ENCODE measurements at regions not wholly inside any gene's neighbourhood (a gene's known extent, or its start where the extent isn't known, plus 50 kb on each side); places are given as distances from the start of the nearest gene placed in this dataset.

DNA sequence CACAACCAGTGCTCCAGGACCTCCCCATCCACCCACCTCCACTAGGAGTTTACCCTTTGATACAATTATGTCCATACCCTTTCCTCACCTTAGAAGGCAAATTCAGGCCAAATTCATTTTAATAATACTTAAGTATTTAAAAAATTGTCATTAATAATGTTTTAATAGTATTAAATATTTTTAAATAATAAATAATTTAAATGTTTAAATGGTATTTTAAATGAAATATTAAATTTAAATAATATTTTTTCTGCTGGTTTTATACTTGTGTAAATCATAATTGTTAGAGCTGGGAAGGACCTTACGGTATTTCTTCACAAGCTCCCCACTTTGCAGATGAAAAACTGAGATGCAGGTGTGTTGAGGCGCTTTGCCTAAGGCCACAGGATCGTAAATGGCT, 67.8 kb downstream of the NRN1 start:
- Histone ChIP-seq H3K4me1 (ENCODE audit: insufficient read depth) (no peaks in the 10 kb centered on the region), H3K9me3 (no peaks in the 10 kb centered on the region), H3K4me3 (no peak overlapping the region), H3K36me3 (no peaks in the 10 kb centered on the region), H3K27ac (no peak overlapping the region), H3K27me3 (no peaks in the 10 kb centered on the region)
- WGBS, 3 donors: 91 to 97% (median 96%) methylated on average over 3 of the region's 3 CpGs
- intact Hi-C loops (cut with DNase I): no loop called here
- TF ChIP-seq EP300 (IDR thresholded peaks at IDR 0.05): no peak
- no peak for TF ChIP-seq POLR2A (IDR thresholded peaks at IDR 0.05)
- TF ChIP-seq, protein P1, sequence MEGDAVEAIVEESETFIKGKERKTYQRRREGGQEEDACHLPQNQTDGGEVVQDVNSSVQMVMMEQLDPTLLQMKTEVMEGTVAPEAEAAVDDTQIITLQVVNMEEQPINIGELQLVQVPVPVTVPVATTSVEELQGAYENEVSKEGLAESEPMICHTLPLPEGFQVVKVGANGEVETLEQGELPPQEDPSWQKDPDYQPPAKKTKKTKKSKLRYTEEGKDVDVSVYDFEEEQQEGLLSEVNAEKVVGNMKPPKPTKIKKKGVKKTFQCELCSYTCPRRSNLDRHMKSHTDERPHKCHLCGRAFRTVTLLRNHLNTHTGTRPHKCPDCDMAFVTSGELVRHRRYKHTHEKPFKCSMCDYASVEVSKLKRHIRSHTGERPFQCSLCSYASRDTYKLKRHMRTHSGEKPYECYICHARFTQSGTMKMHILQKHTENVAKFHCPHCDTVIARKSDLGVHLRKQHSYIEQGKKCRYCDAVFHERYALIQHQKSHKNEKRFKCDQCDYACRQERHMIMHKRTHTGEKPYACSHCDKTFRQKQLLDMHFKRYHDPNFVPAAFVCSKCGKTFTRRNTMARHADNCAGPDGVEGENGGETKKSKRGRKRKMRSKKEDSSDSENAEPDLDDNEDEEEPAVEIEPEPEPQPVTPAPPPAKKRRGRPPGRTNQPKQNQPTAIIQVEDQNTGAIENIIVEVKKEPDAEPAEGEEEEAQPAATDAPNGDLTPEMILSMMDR (IDR thresholded peaks at IDR 0.05): no peak
- DNase-seq: no peak

GRCh38 chr6:5937936-5938706, 68.6 kb downstream of the NRN1 start:
- H3K9me3 ChIP-seq: no peaks in the 10 kb centered on the region
- WGBS, 3 donors: 78 to 80% (median 79%) methylated on average over 19 of the region's 19 CpGs
- no peak overlapping the region for H3K4me3 ChIP-seq
- H3K27me3 ChIP-seq: no peaks in the 10 kb centered on the region
- H3K36me3 ChIP-seq: no peaks in the 10 kb centered on the region
- DNase-seq: no peak
- intact Hi-C loops (cut with DNase I): no loop called here
- no peaks in the 10 kb centered on the region for H3K4me1 ChIP-seq (ENCODE audit: insufficient read depth)
- H3K27ac ChIP-seq: no peak overlapping the region
- TF ChIP-seq POLR2A (IDR thresholded peaks at IDR 0.05) (no peak), EP300 (IDR thresholded peaks at IDR 0.05) (no peak)
- TF ChIP-seq, protein P1 (IDR thresholded peaks at IDR 0.05): no peak

- H3K4me1 ChIP-seq (ENCODE audit: insufficient read depth): no peaks in the 10 kb centered on the region
Observed at GRCh38 chr6:5937169-5937909, 69.4 kb downstream of the NRN1 start.

GRCh38 chr6:5936631-5937030, 70.1 kb downstream of the NRN1 start:
- H3K4me3 ChIP-seq: no peak overlapping the region
- DNase-seq: no peak
- no peaks in the 10 kb centered on the region for H3K9me3 ChIP-seq
- no peaks in the 10 kb centered on the region for H3K4me1 ChIP-seq (ENCODE audit: insufficient read depth)
- H3K27ac ChIP-seq: no peak overlapping the region
- TF ChIP-seq, protein P1 (IDR thresholded peaks at IDR 0.05): no peak
- TF ChIP-seq EP300 (IDR thresholded peaks at IDR 0.05) (no peak), POLR2A (IDR thresholded peaks at IDR 0.05) (no peak)
- 63 to 73% (median 67%) methylated on average over 8 of the region's 8 CpGs for WGBS, 3 donors
- intact Hi-C loops (cut with DNase I): no loop called here
- no peaks in the 10 kb centered on the region for H3K27me3 ChIP-seq
- H3K36me3 ChIP-seq: no peaks in the 10 kb centered on the region

More at GRCh38 chr6:5937169-5937909, 69.4 kb downstream of the NRN1 start:
- intact Hi-C loops (cut with DNase I): no loop called here
- H3K27ac ChIP-seq: no peak overlapping the region
- no peak for DNase-seq
- H3K36me3 ChIP-seq: no peaks in the 10 kb centered on the region
- no peaks in the 10 kb centered on the region for H3K27me3 ChIP-seq
- no peak overlapping the region for H3K4me3 ChIP-seq
- H3K9me3 ChIP-seq: no peaks in the 10 kb centered on the region
- WGBS, 3 donors: 41 to 59% (median 48%) methylated on average over 14 of the region's 14 CpGs
- TF ChIP-seq, protein P1 (IDR thresholded peaks at IDR 0.05): no peak
- TF ChIP-seq EP300 (IDR thresholded peaks at IDR 0.05) (no peak), POLR2A (IDR thresholded peaks at IDR 0.05) (no peak)

Data from ovary (tissue), 7 donors.